GM12878 (cell line): ENCODE measurements at regions not wholly inside any gene's neighbourhood (a gene's known extent, or its start where the extent isn't known, plus 50 kb on each side); places are given as distances from the start of the nearest gene placed in this dataset.

Experiments used
- ATAC-seq: fragments of 200-7000 bp; cut with Tn5 transposase; 3 replicates; pipeline ENCODE4 v1.9.1; 2020; ENCODE audit warnings: mild to moderate bottlenecking, moderate library complexity
- BruUV-seq: library from RNA; stranded (reverse); fragments of 400-500 nt; replicated peaks from 2 replicates; lab custom pipeline; 2021; lab: Mats Ljungman, UMichigan
- CTCF ChIA-PET: fragments of 300-600 bp; sonication (Branson Sonifier 250); formaldehyde crosslinking; extraction: SDS; loops from one replicate; lab custom pipeline; 2021; ENCODE audit warnings: inconsistent platforms; lab: Yijun Ruan, JAX
- POLR2A ChIA-PET: fragments of 350-600 bp; formaldehyde crosslinking; extraction: SDS; loops from one replicate; lab custom pipeline; 2021; ENCODE audit warnings: inconsistent platforms; lab: Charles Lee
- RAD21 ChIA-PET: fragments of 300-600 bp; sonication (Branson Sonifier 250); formaldehyde crosslinking; loops from one replicate; lab custom pipeline; 2023; ENCODE audit warnings: antibody characterized with exemption; ENCODE audit not compliant: unreplicated experiment; lab: Charles Lee
- SMC1A ChIA-PET: fragments of 300-600 bp; sonication (Branson Sonifier 250); formaldehyde crosslinking; loops from one replicate; lab custom pipeline; 2023; ENCODE audit not compliant: unreplicated experiment, uncharacterized antibody; lab: Charles Lee
- DNase-seq: peaks from one replicate; pipeline ENCODE4 v3.0.0-alpha.2; 2011; ENCODE audit warnings: low read depth, low spot score
- FAIRE-seq: peaks from 3 replicates; lab custom pipeline; 2011; peaks lifted over from hg19 to GRCh38; lab: Jason Lieb, UNC
- H2AFZ ChIP-seq: 2 replicates; pipeline ENCODE4 v1.6.0; 2011; ENCODE audit warnings: low read depth, low read length, control low read depth; ENCODE audit not compliant: control insufficient read depth
- H3K27ac ChIP-seq: 2 replicates; pipeline ENCODE4 v1.5.1; 2011; ENCODE audit warnings: control low read depth; ENCODE audit not compliant: control insufficient read depth, insufficient read depth
- H3K27me3 ChIP-seq, 2 experiments: replicated peaks in 1 of 2; 2 replicates each; pipeline versions ENCODE4 v1.6.0 to v1.6.1; 2011; ENCODE audit warnings: low read length in 1 of 2; ENCODE audit not compliant: control insufficient read depth in 2 of 2, insufficient read depth in 2 of 2
- H3K36me3 ChIP-seq, 2 experiments: 2 replicates each; pipeline ENCODE4 v1.5.1; 2011; ENCODE audit warnings: low read length in 1 of 2; ENCODE audit not compliant: control insufficient read depth in 2 of 2, insufficient read depth in 2 of 2
- H3K4me1 ChIP-seq: 2 replicates; pipeline ENCODE4 v1.6.1; 2011; ENCODE audit warnings: mild to moderate bottlenecking, low read length, moderate library complexity, mixed read lengths; ENCODE audit not compliant: control insufficient read depth, insufficient read depth
- H3K4me2 ChIP-seq: 2 replicates; pipeline ENCODE4 v1.6.0; 2011; ENCODE audit warnings: control low read depth; ENCODE audit not compliant: control insufficient read depth, insufficient read depth
- H3K4me3 ChIP-seq: fragments of 200-600 bp; sonication (generic); 2 replicates; pipeline ENCODE4 v1.5.1; 2016
- H3K79me2 ChIP-seq: 2 replicates; pipeline ENCODE4 v1.6.0; 2011; ENCODE audit warnings: low read length; ENCODE audit not compliant: control insufficient read depth, insufficient read depth
- H3K9ac ChIP-seq: 2 replicates; pipeline ENCODE4 v1.8.0; 2011; ENCODE audit warnings: low read length, control low read depth, mixed read lengths; ENCODE audit not compliant: control insufficient read depth, insufficient read depth
- H3K9me3 ChIP-seq: replicated peaks from 3 replicates; pipeline ENCODE4 v1.5.1; 2011; ENCODE audit warnings: mild to moderate bottlenecking, low read length; ENCODE audit not compliant: control insufficient read depth, insufficient read depth
- H4K20me1 ChIP-seq: 2 replicates; pipeline ENCODE4 v1.6.0; 2011; ENCODE audit not compliant: control insufficient read depth, insufficient read depth
- BRCA1 ChIP-seq: IDR thresholded peaks from 2 replicates; pipeline ENCODE4 v1.6.1; 2011; ENCODE audit warnings: low read depth, low read length, improper control_type of control experiment
- CTCF ChIP-seq, 3 experiments: IDR thresholded peaks in 2 of 3; conservative IDR thresholded peaks in 1 of 3; 2 replicates each; pipeline ENCODE4 v1.5.1; 2011; ENCODE audit warnings: low read depth in 3 of 3, low read length in 3 of 3, mild to moderate bottlenecking in 3 of 3, control low read depth in 2 of 3, moderate library complexity in 2 of 3, inconsistent platforms in 1 of 3, mixed read lengths in 1 of 3; ENCODE audit not compliant: control insufficient read depth in 2 of 3, insufficient read depth in 1 of 3; ENCODE audit errors: extremely low read depth in 1 of 3
- IRF4 ChIP-seq: IDR thresholded peaks from 2 replicates; pipeline ENCODE4 v1.6.1; 2011; ENCODE audit warnings: low read depth, low read length
- MYB ChIP-seq: fragments of 150-350 bp; IDR thresholded peaks from 2 replicates; pipeline ENCODE4 v1.6.1; 2014; ENCODE audit warnings: mild to moderate bottlenecking, low read depth, low read length, borderline replicate concordance
- RAD21 ChIP-seq: IDR thresholded peaks from 2 replicates; pipeline ENCODE4 v1.6.1; 2011; ENCODE audit warnings: mild to moderate bottlenecking, low read depth, low read length, moderate library complexity; ENCODE audit not compliant: insufficient read depth
- RUNX3 ChIP-seq: IDR thresholded peaks from 2 replicates; pipeline ENCODE4 v1.6.1; 2012; ENCODE audit warnings: low read length, inconsistent platforms
- SIN3A ChIP-seq: IDR thresholded peaks from 2 replicates; pipeline ENCODE4 v1.6.1; 2012; ENCODE audit warnings: low read depth, low read length, improper control_type of control experiment
- TAF1 ChIP-seq: IDR thresholded peaks from 2 replicates; pipeline ENCODE4 v1.6.1; 2011; ENCODE audit warnings: mild to moderate bottlenecking, low read depth, low read length, borderline replicate concordance
- TBL1XR1 ChIP-seq: IDR thresholded peaks from 2 replicates; pipeline ENCODE4 v1.6.1; 2012; ENCODE audit warnings: low read depth, low read length, improper control_type of control experiment
- TCF7 ChIP-seq: IDR thresholded peaks from 2 replicates; pipeline ENCODE4 v1.6.1; 2014; ENCODE audit warnings: antibody characterized with exemption, borderline replicate concordance
- WGBS: methylation state at CpG from one replicate; pipeline ENCODE4 v1.1.6; 2016; ENCODE audit warnings: low lambda C conversion rate; ENCODE audit not compliant: insufficient replicate concordance, insufficient coverage; ENCODE audit errors: missing lambda C conversion rate; 5-methylcytosine and 5-hydroxymethylcytosine counted together
- in situ Hi-C: fragments of 300-500 bp; cut with MboI; formaldehyde crosslinking; loops from 9 replicates; pipeline ENCODE4 v1.14.3; 2018; ENCODE audit warnings: mixed read lengths
- intact Hi-C: fragments of 100-400 bp; cut with micrococcal nuclease; formaldehyde crosslinking; loops from one replicate; pipeline ENCODE4 v1.14.2; 2022; ENCODE audit not compliant: unreplicated experiment
- TF ChIP-seq, protein P1 (sequence below): fragments of 450-650 bp; IDR thresholded peaks from 2 replicates; pipeline ENCODE4 v1.6.1; 2017; ENCODE audit warnings: mild to moderate bottlenecking, low read depth, inconsistent platforms; ENCODE audit not compliant: poor library complexity, severe bottlenecking
- TF ChIP-seq, protein P2 (sequence below): IDR thresholded peaks from 2 replicates; pipeline ENCODE4 v1.6.1; 2012; ENCODE audit warnings: low read depth, low read length, improper control_type of control experiment

DNA sequence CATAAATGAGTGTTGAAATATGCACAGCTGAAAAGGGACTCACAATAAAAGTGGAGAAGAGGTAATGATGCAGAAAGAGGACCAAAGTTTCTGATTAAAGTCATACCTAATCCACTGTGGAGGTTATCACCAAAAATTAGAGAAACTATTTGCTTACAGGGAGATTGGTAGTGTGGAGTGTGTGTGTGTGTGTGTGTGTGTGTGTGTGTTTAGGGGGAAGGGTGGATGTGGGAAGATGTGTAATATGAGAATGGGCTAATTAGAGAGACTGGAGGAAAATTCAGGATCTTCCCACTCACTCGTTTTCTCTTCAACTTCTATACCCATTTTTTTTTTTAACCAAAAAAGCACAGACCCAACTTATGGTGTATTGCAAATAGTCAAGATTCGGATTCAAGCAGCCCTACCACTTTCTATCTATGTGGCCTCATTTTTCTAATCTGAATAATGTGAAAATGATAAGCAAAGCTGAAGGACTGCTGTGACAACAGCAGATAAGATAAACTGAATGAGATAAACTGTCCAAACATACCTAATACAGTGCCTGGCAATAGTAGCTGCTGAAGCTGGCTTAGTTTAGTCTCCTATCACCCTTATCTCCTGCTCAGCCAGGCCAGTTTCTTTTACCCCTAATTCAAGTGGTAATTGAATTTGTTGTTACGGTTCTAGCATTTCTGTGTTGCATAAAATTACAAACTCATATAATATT, 501.1 kb downstream of the KDM4C start:
- DNase-seq (no peak), FAIRE-seq (no peak), ATAC-seq (no peak)
- SMC1A ChIA-PET = interaction anchor here (0.7 to 2.5 kb wide), 3 partner anchors 9 to 206 kb away, joined by 3 to 7 read pairs (median 6); no protein-coding TSS in a partner anchor
- Histone ChIP-seq H2AFZ (no peak overlapping the region), H3K9me3 (no peaks in the 10 kb centered on the region), H3K27me3 (no peaks in the 10 kb centered on the region), H3K27ac (no peak overlapping the region), H3K4me2 (no peak overlapping the region), H3K4me1 (no peaks in the 10 kb centered on the region), H3K79me2 (no peaks in the 10 kb centered on the region), H4K20me1 (no peaks in the 10 kb centered on the region), H3K36me3 (no peaks in the 10 kb centered on the region), H3K9ac (no peak overlapping the region), H3K4me3 (no peak overlapping the region)
- no TSS peak for BruUV-seq
- 0% methylated on average over 3 of the region's 3 CpGs for WGBS
- RAD21 ChIA-PET = interaction anchor here (0.9 kb wide), 1 partner anchor 206 kb away, joined by 3 read pairs; no protein-coding TSS in a partner anchor
- in situ Hi-C loops = no loop called here
- POLR2A ChIA-PET = no interaction called here
- intact Hi-C loops = no loop called here
- CTCF ChIA-PET = interaction anchor here (0.6 to 1.5 kb wide), 6 partner anchors 8 to 431 kb away, joined by 3 to 4 read pairs (median 3); no protein-coding TSS in a partner anchor
- no peak for TF ChIP-seq TAF1
- TF ChIP-seq IRF4 = no peak
- no peak for TF ChIP-seq RAD21
- TF ChIP-seq BRCA1 = no peak
- TF ChIP-seq TBL1XR1 = no peak
- TF ChIP-seq SIN3A = no peak

GRCh38 chr9:7246917-7247522, 489.2 kb downstream of the KDM4C start:
- WGBS = 51% methylated on average over 3 of the region's 3 CpGs
- no peak overlapping the region for H3K9ac ChIP-seq
- H3K79me2 ChIP-seq = no peaks in the 10 kb centered on the region
- FAIRE-seq (no peak), ATAC-seq (no peak), DNase-seq (no peak)
- no peak overlapping the region for H3K27ac ChIP-seq
- no peaks in the 10 kb centered on the region for H3K9me3 ChIP-seq
- no TSS peak for BruUV-seq
- POLR2A ChIA-PET = no interaction called here
- CTCF ChIA-PET = no interaction called here
- H3K27me3 ChIP-seq = no peaks in the 10 kb centered on the region
- in situ Hi-C loops = no loop called here
- SMC1A ChIA-PET = interaction anchor here (1.3 kb wide), 1 partner anchor 12 kb away, joined by 3 read pairs; no protein-coding TSS in a partner anchor
- H3K4me1 ChIP-seq = no peaks in the 10 kb centered on the region
- H2AFZ ChIP-seq = no peak overlapping the region
- RAD21 ChIA-PET = no interaction called here
- H3K4me3 ChIP-seq = no peak overlapping the region
- H4K20me1 ChIP-seq = no peaks in the 10 kb centered on the region
- intact Hi-C loops = no loop called here
- no peak overlapping the region for H3K4me2 ChIP-seq
- H3K36me3 ChIP-seq = no peaks in the 10 kb centered on the region
- TF ChIP-seq, protein P1, sequence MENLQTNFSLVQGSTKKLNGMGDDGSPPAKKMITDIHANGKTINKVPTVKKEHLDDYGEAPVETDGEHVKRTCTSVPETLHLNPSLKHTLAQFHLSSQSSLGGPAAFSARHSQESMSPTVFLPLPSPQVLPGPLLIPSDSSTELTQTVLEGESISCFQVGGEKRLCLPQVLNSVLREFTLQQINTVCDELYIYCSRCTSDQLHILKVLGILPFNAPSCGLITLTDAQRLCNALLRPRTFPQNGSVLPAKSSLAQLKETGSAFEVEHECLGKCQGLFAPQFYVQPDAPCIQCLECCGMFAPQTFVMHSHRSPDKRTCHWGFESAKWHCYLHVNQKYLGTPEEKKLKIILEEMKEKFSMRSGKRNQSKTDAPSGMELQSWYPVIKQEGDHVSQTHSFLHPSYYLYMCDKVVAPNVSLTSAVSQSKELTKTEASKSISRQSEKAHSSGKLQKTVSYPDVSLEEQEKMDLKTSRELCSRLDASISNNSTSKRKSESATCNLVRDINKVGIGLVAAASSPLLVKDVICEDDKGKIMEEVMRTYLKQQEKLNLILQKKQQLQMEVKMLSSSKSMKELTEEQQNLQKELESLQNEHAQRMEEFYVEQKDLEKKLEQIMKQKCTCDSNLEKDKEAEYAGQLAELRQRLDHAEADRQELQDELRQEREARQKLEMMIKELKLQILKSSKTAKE = no peak
- TF ChIP-seq CTCF (IDR thresholded peaks at IDR 0.05 in 2 of 3, conservative IDR thresholded peaks at IDR 0.05 in 1 of 3; ENCODE audit: control insufficient read depth in 2 of 3, extremely low read depth in 1 of 3, insufficient read depth in 1 of 3, low read depth in 3 of 3, low read length in 3 of 3) = no peak
- TF ChIP-seq, protein P2, sequence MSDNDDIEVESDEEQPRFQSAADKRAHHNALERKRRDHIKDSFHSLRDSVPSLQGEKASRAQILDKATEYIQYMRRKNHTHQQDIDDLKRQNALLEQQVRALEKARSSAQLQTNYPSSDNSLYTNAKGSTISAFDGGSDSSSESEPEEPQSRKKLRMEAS = no peak
- no peak for TF ChIP-seq TBL1XR1
- TF ChIP-seq MYB = no peak
- no peak for TF ChIP-seq RUNX3
- no peak for TF ChIP-seq TCF7
- TF ChIP-seq SIN3A = no peak
